Glutamatergic neuron (in vitro differentiated cells): ENCODE measurements at regions not wholly inside any gene's neighbourhood (a gene's known extent, or its start where the extent isn't known, plus 50 kb on each side); places are given as distances from the start of the nearest gene placed in this dataset.

Source experiments
- DNase-seq: peaks from one replicate; pipeline ENCODE4 v3.0.0; 2022
- H3K27ac Mint-ChIP-seq: one replicate; pipeline ENCODE4 v1.8.0; 2020; ENCODE audit warnings: mild to moderate bottlenecking, mixed read lengths, inconsistent platforms; ENCODE audit not compliant: unreplicated experiment
- H3K27me3 Mint-ChIP-seq: one replicate; pipeline ENCODE4 v1.8.0; 2020; ENCODE audit warnings: mild to moderate bottlenecking, moderate library complexity, mixed read lengths, inconsistent platforms; ENCODE audit not compliant: unreplicated experiment
- H3K36me3 Mint-ChIP-seq: one replicate; pipeline ENCODE4 v1.8.0; 2020; ENCODE audit warnings: mild to moderate bottlenecking, mixed read lengths, inconsistent platforms; ENCODE audit not compliant: unreplicated experiment
- H3K4me1 Mint-ChIP-seq: one replicate; pipeline ENCODE4 v1.8.0; 2020; ENCODE audit warnings: mild to moderate bottlenecking, low read depth, mixed read lengths, inconsistent platforms; ENCODE audit not compliant: unreplicated experiment
- H3K4me3 Mint-ChIP-seq: one replicate; pipeline ENCODE4 v1.8.0; 2020; ENCODE audit warnings: mild to moderate bottlenecking, mixed read lengths, inconsistent platforms; ENCODE audit not compliant: unreplicated experiment
- H3K9me3 Mint-ChIP-seq: one replicate; pipeline ENCODE4 v1.8.0; 2020; ENCODE audit warnings: mild to moderate bottlenecking, moderate library complexity, mixed read lengths, inconsistent platforms; ENCODE audit not compliant: unreplicated experiment
- CTCF ChIP-seq: fragments of 200-600 bp; sonication (generic); IDR thresholded peaks from one replicate; pipeline ENCODE4 v1.5.0; 2021; ENCODE audit not compliant: partially characterized antibody, unreplicated experiment

- no peak for TF ChIP-seq CTCF
- peaks cover 5% of the 10 kb centered on the region for H3K36me3 Mint-ChIP-seq
- H3K9me3 Mint-ChIP-seq = peaks cover 2% of the 10 kb centered on the region
- no peak overlapping the region for H3K27ac Mint-ChIP-seq
- DNase-seq = no peak
- H3K4me1 Mint-ChIP-seq = no peaks in the 10 kb centered on the region
- H3K4me3 Mint-ChIP-seq = no peak overlapping the region
- H3K27me3 Mint-ChIP-seq = no peaks in the 10 kb centered on the region
Measured at GRCh38 chr6:85961125-85961524, 318.4 kb upstream of the SYNCRIP start.

- peaks cover 4% of the 10 kb centered on the region for H3K27me3 Mint-ChIP-seq
- peaks cover 22% of the 10 kb centered on the region for H3K4me1 Mint-ChIP-seq
- H3K4me3 Mint-ChIP-seq = no peak overlapping the region
- H3K9me3 Mint-ChIP-seq = peaks cover 7% of the 10 kb centered on the region
- H3K36me3 Mint-ChIP-seq = peaks cover 8% of the 10 kb centered on the region
- no peak for TF ChIP-seq CTCF
- no peak overlapping the region for H3K27ac Mint-ChIP-seq
- DNase-seq = no peak
Measured at GRCh38 chr6:85948481-85948880, 305.8 kb upstream of the SYNCRIP start.

- Mint-ChIP-seq H3K4me1 (peaks cover 22% of the 10 kb centered on the region), H3K27ac (peak overlapping the region; percentile 92), H3K4me3 (peak overlapping the region; percentile 43), H3K27me3 (peaks cover 4% of the 10 kb centered on the region), H3K36me3 (peaks cover 6% of the 10 kb centered on the region), H3K9me3 (peaks cover 7% of the 10 kb centered on the region)
- TF ChIP-seq CTCF = no peak
- DNase-seq = no peak
Measured at GRCh38 chr6:85945459-85946185, 302.9 kb upstream of the SYNCRIP start.

GRCh38 chr6:85944776-85945175 lies 302.1 kb upstream of the SYNCRIP start:
- H3K36me3 Mint-ChIP-seq = no peaks in the 10 kb centered on the region
- peaks cover 4% of the 10 kb centered on the region for H3K27me3 Mint-ChIP-seq
- peak overlapping the region; percentile 92 for H3K27ac Mint-ChIP-seq
- DNase-seq = no peak
- no peak for TF ChIP-seq CTCF
- peaks cover 22% of the 10 kb centered on the region for H3K4me1 Mint-ChIP-seq
- peaks cover 5% of the 10 kb centered on the region for H3K9me3 Mint-ChIP-seq
- no peak overlapping the region for H3K4me3 Mint-ChIP-seq

GRCh38 chr6:85942844-85943243 lies 300.2 kb upstream of the SYNCRIP start:
- Mint-ChIP-seq H3K4me3 (no peak overlapping the region), H3K27me3 (peaks cover 4% of the 10 kb centered on the region), H3K27ac (no peak overlapping the region), H3K36me3 (no peaks in the 10 kb centered on the region), H3K9me3 (peaks cover 5% of the 10 kb centered on the region), H3K4me1 (peaks cover 22% of the 10 kb centered on the region)
- TF ChIP-seq CTCF = no peak
- DNase-seq = no peak
